ENCODE measurements at regions not wholly inside any gene's neighbourhood (a gene's known extent, or its start where the extent isn't known, plus 50 kb on each side); places are given as distances from the start of the nearest gene placed in this dataset.

DNA sequence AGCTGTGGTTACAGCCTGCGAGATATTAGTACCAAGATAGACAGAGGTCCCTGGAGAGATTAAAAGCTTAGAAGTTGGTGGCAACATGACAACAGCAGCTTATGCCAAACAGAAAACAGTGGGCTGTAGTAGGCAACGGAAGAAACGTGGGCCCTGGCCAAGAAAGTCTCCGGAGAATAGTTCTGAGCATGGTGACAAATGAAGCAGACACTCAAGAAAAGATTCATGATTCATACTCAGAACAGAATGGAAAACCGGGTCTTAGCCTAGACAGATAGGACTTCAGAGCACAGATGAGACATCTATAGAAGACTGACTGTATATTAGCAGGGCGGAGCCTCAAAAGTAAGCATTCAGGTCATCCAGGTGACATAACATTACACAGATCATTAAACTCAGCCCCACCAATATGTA lies 727.4 kb downstream of the ETS1 start:
- TF ChIP-seq, protein P1, sequence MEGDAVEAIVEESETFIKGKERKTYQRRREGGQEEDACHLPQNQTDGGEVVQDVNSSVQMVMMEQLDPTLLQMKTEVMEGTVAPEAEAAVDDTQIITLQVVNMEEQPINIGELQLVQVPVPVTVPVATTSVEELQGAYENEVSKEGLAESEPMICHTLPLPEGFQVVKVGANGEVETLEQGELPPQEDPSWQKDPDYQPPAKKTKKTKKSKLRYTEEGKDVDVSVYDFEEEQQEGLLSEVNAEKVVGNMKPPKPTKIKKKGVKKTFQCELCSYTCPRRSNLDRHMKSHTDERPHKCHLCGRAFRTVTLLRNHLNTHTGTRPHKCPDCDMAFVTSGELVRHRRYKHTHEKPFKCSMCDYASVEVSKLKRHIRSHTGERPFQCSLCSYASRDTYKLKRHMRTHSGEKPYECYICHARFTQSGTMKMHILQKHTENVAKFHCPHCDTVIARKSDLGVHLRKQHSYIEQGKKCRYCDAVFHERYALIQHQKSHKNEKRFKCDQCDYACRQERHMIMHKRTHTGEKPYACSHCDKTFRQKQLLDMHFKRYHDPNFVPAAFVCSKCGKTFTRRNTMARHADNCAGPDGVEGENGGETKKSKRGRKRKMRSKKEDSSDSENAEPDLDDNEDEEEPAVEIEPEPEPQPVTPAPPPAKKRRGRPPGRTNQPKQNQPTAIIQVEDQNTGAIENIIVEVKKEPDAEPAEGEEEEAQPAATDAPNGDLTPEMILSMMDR (IDR thresholded peaks at IDR 0.05; ENCODE audit: insufficient read depth, missing control alignments) = no peak
- FAIRE-seq (no peak), DNase-seq (ENCODE audit: insufficient read length, low spot score) (no peak)

DNA sequence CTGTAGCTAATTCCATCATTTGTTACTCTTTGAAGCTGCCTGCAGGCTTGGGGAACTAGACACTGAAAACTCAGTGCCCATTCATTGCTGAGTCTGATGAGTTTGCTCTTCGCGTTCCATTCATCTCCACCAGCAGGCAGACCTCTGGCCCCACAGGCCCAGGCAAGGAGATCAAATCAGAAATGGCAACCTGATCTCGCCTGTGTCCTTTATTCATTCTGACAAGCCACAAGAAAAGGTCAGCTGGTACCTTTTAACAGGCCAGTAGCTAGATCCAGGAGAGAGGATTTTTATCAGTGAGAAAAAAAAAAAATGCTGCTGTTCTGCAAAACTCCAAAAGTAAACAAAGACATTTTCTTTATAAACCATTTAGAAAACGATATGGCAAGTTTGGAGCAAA lies 742.5 kb downstream of the ETS1 start:
- TF ChIP-seq, protein P1 (IDR thresholded peaks at IDR 0.05; ENCODE audit: insufficient read depth, missing control alignments) = no peak
- DNase-seq (ENCODE audit: insufficient read length, low spot score) (no peak), FAIRE-seq (no peak)

DNA sequence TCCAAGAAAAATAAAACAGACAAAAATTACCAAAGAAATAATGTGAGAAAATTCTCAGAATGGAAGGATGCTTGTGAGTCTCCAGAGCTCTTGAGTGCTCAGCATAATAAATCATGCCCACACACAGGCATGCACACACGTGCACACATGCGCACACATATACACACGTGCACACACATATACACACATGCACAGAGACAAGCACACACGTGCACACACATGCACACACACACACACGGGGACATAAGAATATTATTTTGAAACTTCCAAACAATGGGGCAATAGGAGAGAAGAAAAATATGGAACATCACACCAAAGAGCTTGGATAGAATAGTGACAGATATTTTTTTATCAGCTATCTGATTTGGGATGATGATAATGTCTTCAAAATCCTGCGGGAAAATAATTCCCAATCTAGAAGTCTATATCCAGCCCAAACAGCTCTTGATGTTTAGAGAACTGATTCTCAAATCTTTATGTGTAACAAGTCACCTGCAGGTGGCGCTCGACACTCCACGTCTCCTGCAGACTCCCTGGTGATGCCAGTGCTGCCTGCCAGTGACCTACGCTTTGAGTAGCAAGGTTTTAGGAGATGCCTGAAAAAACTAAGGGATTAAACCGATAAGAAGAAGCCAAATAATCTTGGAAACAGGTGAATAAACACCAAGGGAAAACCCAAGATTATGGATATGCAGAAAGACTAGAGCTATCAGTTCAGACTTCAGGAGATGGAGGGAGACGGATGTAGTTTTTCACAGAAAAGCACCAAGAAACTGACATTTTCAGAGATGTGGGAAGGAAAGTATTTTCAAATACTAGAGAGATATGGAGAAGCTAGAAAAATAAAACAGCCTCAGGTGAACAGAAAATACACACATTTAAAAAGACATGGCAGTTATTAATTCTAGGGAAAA lies 743.6 kb downstream of the ETS1 start:
- DNase-seq (ENCODE audit: insufficient read length, low spot score) (no peak), FAIRE-seq (no peak)
- TF ChIP-seq, protein P1 (IDR thresholded peaks at IDR 0.05; ENCODE audit: insufficient read depth, missing control alignments) = peak; percentile 75

DNA sequence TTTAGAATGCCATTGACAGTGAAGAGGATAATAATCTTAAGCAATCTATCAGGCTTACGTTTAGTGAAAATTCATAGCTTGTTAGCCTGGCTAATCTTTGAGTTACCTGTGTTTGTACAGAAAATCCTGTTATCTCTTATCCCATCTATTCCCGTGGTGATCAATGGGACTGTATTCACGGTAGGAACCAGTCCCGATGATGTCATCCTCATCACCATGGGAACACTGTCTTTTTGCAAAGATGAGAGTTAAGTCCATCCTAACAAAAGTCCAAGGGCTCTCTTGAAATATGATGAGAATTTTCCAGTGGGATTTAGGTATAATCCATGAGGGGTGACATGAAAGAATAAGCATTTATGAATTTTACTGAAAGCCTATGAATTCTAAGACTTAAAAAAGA lies 762.2 kb downstream of the ETS1 start:
- no peak for DNase-seq (ENCODE audit: insufficient read length, low spot score)
- FAIRE-seq = no peak
- TF ChIP-seq, protein P1 (IDR thresholded peaks at IDR 0.05; ENCODE audit: insufficient read depth, missing control alignments) = no peak

DNA sequence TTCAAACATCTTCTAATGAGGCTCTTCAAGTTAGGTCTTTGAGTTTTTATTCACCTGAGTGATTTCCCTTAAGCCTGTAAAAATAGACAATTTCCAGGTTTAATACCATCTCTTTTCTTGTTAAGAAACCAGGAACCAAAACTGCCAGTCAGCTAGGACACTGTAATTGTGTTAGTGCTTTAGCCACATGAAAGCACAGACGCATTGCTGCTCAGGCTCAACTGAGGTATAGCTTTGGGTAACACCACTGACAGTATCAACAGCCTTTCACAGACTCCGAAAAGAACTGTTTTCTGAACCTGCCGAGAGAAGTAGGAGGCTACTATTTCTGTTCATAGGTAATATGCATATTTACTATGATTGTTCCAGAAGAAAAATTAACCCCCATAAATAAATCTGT lies 768.7 kb downstream of the ETS1 start:
- FAIRE-seq = no peak
- TF ChIP-seq, protein P1 (IDR thresholded peaks at IDR 0.05; ENCODE audit: insufficient read depth, missing control alignments) = no peak
- no peak for DNase-seq (ENCODE audit: insufficient read length, low spot score)

DNA sequence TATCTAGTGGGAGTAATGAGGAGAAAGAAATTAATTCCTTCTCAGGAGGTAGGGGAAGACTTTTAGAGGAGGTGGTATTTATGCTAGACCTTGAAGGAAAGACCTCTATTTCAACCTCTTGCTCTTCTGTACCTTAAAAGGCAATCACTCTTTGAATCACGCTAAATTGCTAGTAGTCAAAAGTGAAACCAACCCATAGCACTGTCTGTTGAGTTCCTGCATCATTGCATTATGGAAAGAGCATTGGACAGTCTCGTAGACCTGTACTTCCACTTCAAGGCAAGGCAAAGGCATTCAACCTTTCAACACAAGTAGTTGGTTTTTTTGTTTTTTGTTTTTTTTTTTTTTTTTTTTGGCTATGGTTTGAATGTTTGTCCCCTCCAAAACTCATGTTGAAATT lies 770.4 kb downstream of the ETS1 start:
- FAIRE-seq = no peak
- DNase-seq (ENCODE audit: insufficient read length, low spot score) = no peak
- TF ChIP-seq, protein P1 (IDR thresholded peaks at IDR 0.05; ENCODE audit: insufficient read depth, missing control alignments) = no peak

DNA sequence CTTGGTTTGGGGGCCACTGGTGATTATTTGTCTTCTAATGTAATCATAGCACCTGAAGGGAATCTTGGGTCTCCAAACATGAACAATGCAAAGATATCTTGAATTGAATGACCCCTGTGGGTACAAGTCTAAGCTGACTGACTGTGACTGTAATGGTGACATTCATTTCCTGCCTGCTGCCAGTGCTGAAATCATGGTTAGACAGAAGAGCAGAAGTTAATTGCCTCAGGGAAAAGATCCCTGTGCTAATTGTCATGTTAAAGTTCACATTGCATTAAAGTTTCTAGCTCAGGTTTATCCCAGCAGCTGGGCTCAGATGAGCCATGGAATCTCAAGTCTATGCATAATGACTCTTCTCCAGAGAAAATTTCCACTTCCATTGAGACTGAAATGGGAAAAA lies 772.0 kb downstream of the ETS1 start:
- no peak for FAIRE-seq
- no peak for DNase-seq (ENCODE audit: insufficient read length, low spot score)
- TF ChIP-seq, protein P1 (IDR thresholded peaks at IDR 0.05; ENCODE audit: insufficient read depth, missing control alignments) = no peak
